ENCODE measurements at regions not wholly inside any gene's neighbourhood (a gene's known extent, or its start where the extent isn't known, plus 50 kb on each side); places are given as distances from the start of the nearest gene placed in this dataset.
A peak's percentile ranks its signal among the peaks of the same experiment; 100 is the strongest.

DNA sequence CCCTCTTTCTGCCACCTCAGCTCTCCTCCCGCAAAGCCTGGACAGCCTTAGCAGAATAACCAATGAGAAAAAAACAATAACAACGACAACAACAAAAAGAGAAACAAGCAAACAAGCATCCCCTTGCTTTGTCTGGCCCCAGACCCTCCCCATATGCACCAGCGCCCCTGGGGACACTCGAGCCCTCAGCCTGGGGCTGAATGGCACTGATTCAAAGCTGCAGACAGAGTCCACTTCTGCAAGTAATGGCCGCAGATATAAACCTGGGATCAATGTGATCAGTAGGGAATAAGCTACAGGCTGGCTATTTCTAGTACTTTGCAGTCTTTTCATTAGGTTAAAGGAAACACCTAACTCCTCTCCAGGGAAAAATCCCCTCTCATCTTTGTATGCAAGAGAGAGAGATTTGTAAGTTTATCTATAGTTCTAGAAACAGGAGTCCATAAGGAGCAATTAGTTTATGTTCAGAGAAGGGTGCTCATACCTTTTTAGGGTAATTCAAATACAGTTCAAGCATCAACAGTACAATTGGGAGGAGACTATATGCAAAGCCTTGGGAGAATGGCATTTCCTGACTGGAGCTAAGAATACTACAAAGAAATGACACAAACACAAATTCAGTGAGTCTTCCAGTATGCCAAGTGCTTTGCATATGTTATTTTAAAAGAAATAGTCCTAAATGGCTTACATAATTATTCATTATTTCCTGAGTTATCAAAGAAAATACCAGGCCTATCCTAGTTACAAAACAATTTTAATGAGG lies 122.3 kb upstream of the DDX18 start:
- TF ChIP-seq POLR2AphosphoS5 (IDR thresholded peaks at IDR 0.05; ENCODE audit: low read depth, low read length) (no peak), TAF1 (IDR thresholded peaks at IDR 0.05; ENCODE audit: borderline replicate concordance, low read depth, low read length) (no peak), POLR2A (IDR thresholded peaks at IDR 0.05; ENCODE audit: low read depth, low read length) (no peak)
- DNase-seq (ENCODE audit: insufficient read length): no peak
- FAIRE-seq: no peak

DNA sequence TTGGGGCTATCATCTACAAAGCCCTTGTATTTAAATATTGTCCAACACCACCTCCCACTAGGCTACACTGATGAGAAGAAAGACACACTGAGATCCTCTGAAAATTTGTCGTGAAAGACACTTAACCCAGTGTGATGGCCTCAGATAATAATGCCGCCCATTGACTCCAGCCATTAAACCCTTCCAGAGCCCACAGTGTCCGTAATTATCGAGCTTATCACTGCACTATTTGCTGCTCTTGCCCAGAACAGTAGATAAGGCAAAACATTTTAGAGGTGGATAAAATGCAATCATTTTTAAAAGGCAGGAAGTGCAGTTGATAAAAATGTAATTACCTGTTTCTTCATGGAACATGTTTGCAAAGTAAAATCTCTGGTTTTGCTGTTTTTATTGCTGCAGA lies 121.3 kb upstream of the DDX18 start:
- no peak for DNase-seq (ENCODE audit: insufficient read length)
- no peak for FAIRE-seq
- TF ChIP-seq TAF1 (IDR thresholded peaks at IDR 0.05; ENCODE audit: borderline replicate concordance, low read depth, low read length) (no peak), POLR2AphosphoS5 (IDR thresholded peaks at IDR 0.05; ENCODE audit: low read depth, low read length) (no peak), POLR2A (IDR thresholded peaks at IDR 0.05; ENCODE audit: low read depth, low read length) (no peak)

DNA sequence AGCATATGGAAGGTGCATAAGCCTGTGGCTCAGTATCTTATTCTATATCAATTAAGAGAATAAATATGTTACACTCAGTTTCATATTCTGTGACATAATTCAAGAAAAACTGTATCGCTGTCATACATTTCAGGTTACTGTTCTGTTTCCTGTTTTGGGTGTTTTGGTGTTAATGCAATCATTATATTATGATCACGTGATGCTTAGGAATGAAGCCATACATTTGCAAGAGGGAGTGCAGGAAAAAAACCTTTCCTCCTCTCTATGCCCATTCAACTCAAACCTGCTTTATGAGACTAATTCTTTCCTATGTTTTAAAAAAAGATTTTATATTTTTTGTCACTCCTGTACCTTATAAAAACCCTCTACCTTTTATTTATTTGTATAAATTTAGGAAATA lies 120.8 kb upstream of the DDX18 start:
- FAIRE-seq: no peak

DNA sequence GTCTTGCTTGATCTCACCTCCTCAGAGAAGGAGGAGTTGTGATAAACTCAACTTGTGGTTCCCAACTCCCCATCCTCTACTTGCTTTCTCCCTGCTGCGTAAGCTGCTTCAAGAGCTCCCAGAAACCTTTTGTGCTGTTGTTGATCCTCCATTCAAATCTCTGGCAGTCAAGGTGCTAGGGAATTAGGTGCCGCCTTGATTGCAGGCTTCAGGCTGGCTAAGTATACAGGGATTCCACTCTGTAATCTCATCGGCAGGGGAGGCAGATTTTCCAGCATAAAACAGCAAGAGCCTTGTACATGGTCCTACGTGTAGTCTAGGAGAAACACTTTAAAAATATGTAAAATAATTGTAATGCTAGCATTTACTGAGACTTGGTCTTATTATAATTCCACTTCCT lies 116.2 kb upstream of the DDX18 start:
- no peak for TF ChIP-seq TAF1 (IDR thresholded peaks at IDR 0.05; ENCODE audit: borderline replicate concordance, low read depth, low read length)
- no peak for TF ChIP-seq POLR2A (IDR thresholded peaks at IDR 0.05; ENCODE audit: low read depth, low read length)
- TF ChIP-seq POLR2AphosphoS5 (IDR thresholded peaks at IDR 0.05; ENCODE audit: low read depth, low read length): no peak
- no peak for DNase-seq (ENCODE audit: insufficient read length)
- peak; percentile 38 for FAIRE-seq

More for the DNA sequence above, 120.8 kb upstream of the DDX18 start:
- no peak for DNase-seq (ENCODE audit: insufficient read length)
- no peak for TF ChIP-seq POLR2A (IDR thresholded peaks at IDR 0.05; ENCODE audit: low read depth, low read length)
- TF ChIP-seq TAF1 (IDR thresholded peaks at IDR 0.05; ENCODE audit: borderline replicate concordance, low read depth, low read length): no peak
- no peak for TF ChIP-seq POLR2AphosphoS5 (IDR thresholded peaks at IDR 0.05; ENCODE audit: low read depth, low read length)

DNA sequence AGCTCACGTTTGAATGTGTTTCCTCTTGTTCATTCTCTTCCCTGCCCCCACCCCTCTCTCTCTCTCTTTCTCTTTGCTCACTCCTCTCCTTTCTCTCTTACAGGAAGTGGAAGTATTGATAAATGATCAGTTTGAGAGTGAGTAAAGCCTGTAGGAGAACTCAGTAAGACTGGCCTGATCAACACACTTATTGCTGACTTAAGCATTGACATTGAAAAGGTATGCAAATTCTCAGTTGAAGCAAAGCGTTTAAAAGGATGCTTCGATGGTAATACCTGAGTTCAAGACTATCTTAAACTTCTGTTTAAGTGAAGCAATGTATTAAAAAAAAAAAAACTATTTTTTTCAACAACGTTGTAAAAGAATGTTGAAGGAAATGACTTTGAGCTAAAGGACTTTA lies 115.7 kb upstream of the DDX18 start:
- no peak for FAIRE-seq
- DNase-seq (ENCODE audit: insufficient read length): no peak
- no peak for TF ChIP-seq POLR2A (IDR thresholded peaks at IDR 0.05; ENCODE audit: low read depth, low read length)
- TF ChIP-seq POLR2AphosphoS5 (IDR thresholded peaks at IDR 0.05; ENCODE audit: low read depth, low read length): no peak
- TF ChIP-seq TAF1 (IDR thresholded peaks at IDR 0.05; ENCODE audit: borderline replicate concordance, low read depth, low read length): no peak

DNA sequence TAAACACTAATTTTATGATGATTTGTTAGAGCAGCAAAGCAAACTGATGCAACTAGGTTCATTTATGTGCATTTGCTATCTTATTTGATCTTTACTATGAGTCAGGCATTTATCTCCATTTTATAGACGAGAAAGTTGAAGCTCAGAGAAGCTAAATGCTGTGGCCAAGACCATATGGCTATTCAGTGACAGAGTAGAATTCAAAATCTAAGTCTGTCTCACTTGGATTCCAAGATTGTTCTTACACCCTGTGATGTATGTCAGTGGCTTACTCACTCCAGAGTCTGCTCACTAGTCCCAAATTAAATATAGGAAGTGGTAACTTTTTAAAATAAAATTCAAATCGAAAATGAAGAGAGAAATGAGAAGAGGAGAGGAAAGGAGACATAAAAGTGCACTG lies 114.0 kb upstream of the DDX18 start:
- FAIRE-seq (no peak), DNase-seq (ENCODE audit: insufficient read length) (no peak)
- TF ChIP-seq POLR2A (IDR thresholded peaks at IDR 0.05; ENCODE audit: low read depth, low read length): no peak
- no peak for TF ChIP-seq POLR2AphosphoS5 (IDR thresholded peaks at IDR 0.05; ENCODE audit: low read depth, low read length)
- TF ChIP-seq TAF1 (IDR thresholded peaks at IDR 0.05; ENCODE audit: borderline replicate concordance, low read depth, low read length): no peak

DNA sequence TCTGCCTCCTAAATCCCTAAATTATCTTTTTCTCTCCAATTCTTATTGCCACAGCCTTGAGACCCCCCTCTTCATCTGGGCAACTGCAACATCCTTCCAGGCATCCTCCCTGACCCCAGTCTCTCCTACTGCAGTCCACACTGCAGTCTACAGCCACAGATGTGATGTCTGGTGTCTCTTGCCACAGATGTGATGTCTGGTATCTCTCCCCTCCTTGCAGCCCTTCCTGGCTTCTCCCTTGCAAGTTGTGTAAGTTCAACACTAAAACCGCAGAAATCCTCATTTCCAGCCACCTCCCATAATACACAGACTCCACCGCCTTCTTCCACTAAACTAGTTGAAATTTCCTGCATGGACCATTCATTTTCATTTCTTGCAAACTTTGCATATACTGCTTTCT lies 113.1 kb upstream of the DDX18 start:
- DNase-seq (ENCODE audit: insufficient read length) (no peak), FAIRE-seq (no peak)
- TF ChIP-seq POLR2A (IDR thresholded peaks at IDR 0.05; ENCODE audit: low read depth, low read length): no peak
- TF ChIP-seq POLR2AphosphoS5 (IDR thresholded peaks at IDR 0.05; ENCODE audit: low read depth, low read length): no peak
- TF ChIP-seq TAF1 (IDR thresholded peaks at IDR 0.05; ENCODE audit: borderline replicate concordance, low read depth, low read length): no peak

DNA sequence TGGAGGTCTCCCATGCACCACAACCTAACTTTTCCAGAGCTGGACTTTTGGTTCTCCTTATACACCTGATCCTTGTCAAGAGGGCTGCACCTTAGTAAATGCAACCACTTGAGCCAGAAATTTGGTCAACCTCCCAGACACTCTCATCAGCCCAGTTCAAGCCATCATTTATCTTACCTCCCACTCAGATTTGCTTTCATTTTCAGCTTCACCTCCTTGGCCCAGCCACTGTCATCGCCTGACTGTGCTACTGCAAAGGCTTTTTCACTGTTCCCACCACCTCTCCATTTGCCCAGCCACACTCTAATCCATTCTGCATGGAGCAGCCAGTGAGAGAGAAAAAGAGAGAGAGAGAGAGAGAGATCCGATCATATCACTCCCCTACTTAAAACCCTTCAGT lies 112.4 kb upstream of the DDX18 start:
- DNase-seq (ENCODE audit: insufficient read length) (no peak), FAIRE-seq (peak; percentile 81)
- TF ChIP-seq TAF1 (IDR thresholded peaks at IDR 0.05; ENCODE audit: borderline replicate concordance, low read depth, low read length) (no peak), POLR2A (IDR thresholded peaks at IDR 0.05; ENCODE audit: low read depth, low read length) (no peak), POLR2AphosphoS5 (IDR thresholded peaks at IDR 0.05; ENCODE audit: low read depth, low read length) (no peak)

DNA sequence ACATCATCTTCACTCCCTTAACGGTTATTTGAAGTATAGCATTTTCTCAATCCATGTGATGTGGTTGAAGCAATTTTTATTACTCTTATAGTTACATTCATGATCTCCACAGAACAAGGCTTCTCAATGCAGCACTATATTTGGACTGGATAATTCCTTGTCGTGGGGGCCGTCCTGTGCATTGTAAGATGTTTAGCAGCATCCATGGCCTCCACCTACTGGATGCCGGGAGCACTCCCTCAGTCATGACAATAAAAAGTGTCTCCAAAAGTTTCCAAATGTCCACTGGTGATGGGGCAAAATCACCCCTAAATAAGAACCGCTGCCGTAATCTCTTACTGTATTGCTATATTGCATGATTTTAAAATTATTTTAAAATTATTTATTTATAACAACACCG lies 110.6 kb upstream of the DDX18 start:
- TF ChIP-seq TAF1 (IDR thresholded peaks at IDR 0.05; ENCODE audit: borderline replicate concordance, low read depth, low read length): no peak
- no peak for TF ChIP-seq POLR2A (IDR thresholded peaks at IDR 0.05; ENCODE audit: low read depth, low read length)
- no peak for TF ChIP-seq POLR2AphosphoS5 (IDR thresholded peaks at IDR 0.05; ENCODE audit: low read depth, low read length)
- no peak for FAIRE-seq
- DNase-seq (ENCODE audit: insufficient read length): no peak

DNA sequence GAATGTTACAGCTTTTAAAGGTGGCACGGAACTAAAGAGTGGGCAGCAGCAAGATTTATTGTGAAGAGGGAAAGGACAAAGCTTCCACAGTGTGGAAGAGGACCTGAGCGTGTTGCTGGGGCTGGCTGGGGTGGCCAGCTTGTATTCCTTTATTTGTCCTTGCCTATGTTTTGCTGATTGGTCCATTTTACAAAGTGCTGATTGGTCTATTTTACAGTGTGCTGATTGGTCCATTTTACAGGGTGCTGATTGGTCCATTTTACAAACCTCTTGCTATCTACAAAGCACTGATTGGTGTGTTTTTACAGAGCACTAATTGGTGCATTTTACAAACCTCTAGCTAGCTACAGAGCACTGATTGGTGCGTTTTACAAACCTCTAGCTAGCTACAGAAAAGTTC lies 109.7 kb upstream of the DDX18 start:
- DNase-seq (ENCODE audit: insufficient read length): no peak
- peak; percentile 5 for FAIRE-seq
- TF ChIP-seq TAF1 (IDR thresholded peaks at IDR 0.05; ENCODE audit: borderline replicate concordance, low read depth, low read length) (no peak), POLR2A (IDR thresholded peaks at IDR 0.05; ENCODE audit: low read depth, low read length) (no peak), POLR2AphosphoS5 (IDR thresholded peaks at IDR 0.05; ENCODE audit: low read depth, low read length) (no peak)

DNA sequence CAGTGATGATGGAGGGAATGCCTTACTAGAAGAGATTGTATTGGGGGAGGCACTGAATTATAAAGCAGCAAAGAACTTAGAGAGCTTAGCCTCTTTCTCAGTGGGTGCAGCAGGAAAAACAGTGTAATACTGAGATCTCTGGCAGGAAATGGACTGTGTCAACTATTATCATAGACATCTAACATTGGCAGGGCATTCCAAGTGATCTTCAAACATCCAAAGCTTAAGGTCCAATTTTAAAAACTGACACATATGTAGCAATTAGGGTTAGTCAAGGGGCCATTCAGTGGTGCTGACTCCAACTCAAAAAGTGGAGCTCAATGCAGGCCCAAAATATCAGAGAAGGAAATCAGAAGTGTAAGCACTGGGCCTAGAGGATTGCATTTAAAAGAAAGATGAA lies 106.6 kb upstream of the DDX18 start:
- TF ChIP-seq POLR2AphosphoS5 (IDR thresholded peaks at IDR 0.05; ENCODE audit: low read depth, low read length) (no peak), POLR2A (IDR thresholded peaks at IDR 0.05; ENCODE audit: low read depth, low read length) (no peak)
- FAIRE-seq: no peak
- no peak for DNase-seq (ENCODE audit: insufficient read length)

DNA sequence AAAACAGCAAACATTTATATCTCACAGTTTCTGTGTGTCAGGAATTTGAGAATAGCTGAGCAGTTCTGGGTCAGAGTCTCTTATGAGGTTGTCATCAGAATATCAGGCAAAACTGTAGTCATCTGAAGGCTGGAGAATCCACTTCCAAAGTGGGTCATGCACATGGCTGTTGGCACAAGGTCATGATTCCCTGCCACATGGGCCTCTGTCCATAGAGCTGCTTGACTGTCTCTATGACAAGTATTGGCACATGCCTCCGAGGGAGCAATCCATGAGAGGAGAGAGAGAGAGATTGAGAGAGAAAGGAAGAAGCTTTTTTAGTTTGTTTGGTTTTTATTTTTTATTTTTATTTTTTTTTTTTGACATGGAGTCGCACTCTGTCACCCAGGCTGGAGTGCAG lies 101.8 kb upstream of the DDX18 start:
- no peak for DNase-seq (ENCODE audit: insufficient read length)
- FAIRE-seq: no peak
- TF ChIP-seq POLR2A (IDR thresholded peaks at IDR 0.05; ENCODE audit: low read depth, low read length): no peak

DNA sequence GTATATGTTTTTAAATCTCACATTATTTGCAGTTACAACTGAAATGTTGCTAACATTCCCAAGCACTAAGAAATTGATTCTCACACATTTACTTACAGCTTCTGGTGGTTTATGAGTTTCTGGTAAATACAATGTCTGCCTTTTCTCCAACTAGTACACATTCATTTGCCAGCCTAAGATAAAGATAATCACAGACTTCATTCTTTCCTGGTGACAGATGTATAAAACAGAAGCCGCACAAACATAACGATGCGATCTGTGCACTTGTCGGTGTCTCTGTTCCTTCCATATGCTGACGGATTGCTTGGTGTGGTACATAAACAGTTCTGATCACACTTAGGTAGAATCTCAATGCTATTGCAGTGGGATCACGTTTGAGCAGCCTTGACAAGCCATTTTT lies 100.4 kb upstream of the DDX18 start:
- no peak for DNase-seq (ENCODE audit: insufficient read length)
- no peak for TF ChIP-seq POLR2A (IDR thresholded peaks at IDR 0.05; ENCODE audit: low read depth, low read length)
- no peak for TF ChIP-seq TAF1 (IDR thresholded peaks at IDR 0.05; ENCODE audit: borderline replicate concordance, low read depth, low read length)
- no peak for TF ChIP-seq POLR2AphosphoS5 (IDR thresholded peaks at IDR 0.05; ENCODE audit: low read depth, low read length)
- no peak for FAIRE-seq
